HepG2 (cell line): ENCODE measurements at regions not wholly inside any gene's neighbourhood (a gene's known extent, or its start where the extent isn't known, plus 50 kb on each side); places are given as distances from the start of the nearest gene placed in this dataset.

ENCODE experiments used
- ATAC-seq: fragments of 200-7000 bp; cut with Tn5 transposase; 3 replicates; pipeline ENCODE4 v1.9.1; 2020; ENCODE audit warnings: mild to moderate bottlenecking, moderate library complexity
- BruUV-seq: library from RNA; stranded (reverse); fragments of 400-500 nt; replicated peaks from 2 replicates; lab custom pipeline; 2021; lab: Mats Ljungman, UMichigan
- CTCF ChIA-PET: fragments of 300-600 bp; formaldehyde crosslinking; extraction: SDS; loops from one replicate; lab custom pipeline; 2021; ENCODE audit warnings: low total read pairs, inconsistent platforms, low intra/inter-chr PET ratio; lab: Yijun Ruan, JAX
- POLR2A ChIA-PET: fragments of 350-600 bp; sonication (Branson Sonifier 250); formaldehyde crosslinking; loops from one replicate; lab custom pipeline; 2020; ENCODE audit warnings: antibody characterized with exemption, inconsistent platforms; lab: Yijun Ruan, JAX
- DNase-seq: peaks from one replicate; pipeline ENCODE4 v3.0.0-alpha.2; 2015; ENCODE audit warnings: low spot score
- FAIRE-seq: peaks from 3 replicates; lab custom pipeline; 2011; peaks lifted over from hg19 to GRCh38; lab: Jason Lieb, UNC
- H2AFZ ChIP-seq: one replicate; pipeline ENCODE4 v1.6.1; 2011; ENCODE audit warnings: low read length, inconsistent platforms
- H3K27ac ChIP-seq: fragments of 300-600 bp; 3 replicates; pipeline ENCODE4 v1.8.0; 2011; ENCODE audit warnings: mixed run types, mild to moderate bottlenecking, mixed read lengths, low read length, inconsistent platforms; ENCODE audit not compliant: insufficient read depth; ENCODE audit errors: extremely low read length
- H3K27me3 ChIP-seq, 2 experiments: fragments of 200-600 bp in 1 of 2; 2 replicates in 1 of 2; 3 replicates in 1 of 2; pipeline versions ENCODE4 v1.6.0 to v1.8.0; 2011; ENCODE audit warnings: low read length in 2 of 2, mild to moderate bottlenecking in 2 of 2, moderate library complexity in 2 of 2, inconsistent platforms in 1 of 2; ENCODE audit not compliant: insufficient read depth in 2 of 2, control insufficient read depth in 1 of 2
- H3K36me3 ChIP-seq, 2 experiments: fragments of 200-600 bp in 1 of 2; replicated peaks in 1 of 2; 2 replicates in 1 of 2; 3 replicates in 1 of 2; pipeline versions ENCODE4 v1.5.1 to v1.8.0; 2011; ENCODE audit warnings: low read length in 2 of 2, inconsistent platforms in 1 of 2; ENCODE audit not compliant: insufficient read depth in 2 of 2, control insufficient read depth in 1 of 2
- H3K4me1 ChIP-seq: 2 replicates; pipeline ENCODE4 v1.5.1; 2012; ENCODE audit warnings: low read length, inconsistent platforms; ENCODE audit not compliant: insufficient read depth
- H3K4me2 ChIP-seq: 2 replicates; pipeline ENCODE4 v1.6.0; 2011; ENCODE audit warnings: low read depth, low read length, inconsistent platforms
- H3K4me3 ChIP-seq, 3 experiments: fragments of 200-600 bp in 1 of 3; sonication (generic), shearing (Covaris generic) in 1 of 3; replicated peaks in 1 of 3; 2 replicates each; pipeline ENCODE4 v1.5.1; 2011 to 2016; ENCODE audit warnings: low read length in 3 of 3, inconsistent platforms in 2 of 3, low read depth in 2 of 3, mild to moderate bottlenecking in 2 of 3, control low read depth in 1 of 3, mixed read lengths in 1 of 3; ENCODE audit not compliant: insufficient read depth in 1 of 3
- H3K79me2 ChIP-seq: one replicate; pipeline ENCODE4 v1.6.1; 2011; ENCODE audit warnings: low read length, inconsistent platforms; ENCODE audit not compliant: insufficient read depth
- H3K9ac ChIP-seq: 2 replicates; pipeline ENCODE4 v1.6.0; 2011; ENCODE audit warnings: mild to moderate bottlenecking, low read depth, low read length, inconsistent platforms; ENCODE audit not compliant: insufficient read depth
- H3K9me3 ChIP-seq: 2 replicates; pipeline ENCODE4 v1.5.1; 2012; ENCODE audit warnings: mild to moderate bottlenecking, low read length
- H4K20me1 ChIP-seq: 2 replicates; pipeline ENCODE4 v1.6.0; 2011; ENCODE audit warnings: inconsistent platforms, mild to moderate bottlenecking, low read length, moderate library complexity; ENCODE audit not compliant: insufficient read depth
- FOXK2 ChIP-seq: fragments of 450-650 bp; IDR thresholded peaks from 2 replicates; pipeline ENCODE4 v1.6.1; 2016
- GPN1 ChIP-seq: sonication (generic); formaldehyde crosslinking; IDR thresholded peaks from 2 replicates; pipeline ENCODE4 v1.5.1; 2020; ENCODE audit warnings: missing genetic modification reagents, borderline replicate concordance
- HOXA9 ChIP-seq: sonication (generic); formaldehyde crosslinking; IDR thresholded peaks from 2 replicates; pipeline ENCODE4 v1.8.1; 2022; ENCODE audit warnings: missing genetic modification reagents, mild to moderate bottlenecking, moderate library complexity, borderline replicate concordance
- ONECUT2 ChIP-seq: sonication (generic); formaldehyde crosslinking; IDR thresholded peaks from 2 replicates; pipeline ENCODE4 v1.4.0; 2020; ENCODE audit warnings: missing genetic modification reagents
- PAX8 ChIP-seq: sonication (generic); formaldehyde crosslinking; IDR thresholded peaks from 2 replicates; pipeline ENCODE4 v1.8.0; 2022; ENCODE audit warnings: mild to moderate bottlenecking, missing genetic modification reagents, borderline replicate concordance
- PITX1 ChIP-seq: sonication (generic); formaldehyde crosslinking; IDR thresholded peaks from 2 replicates; pipeline ENCODE4 v1.5.1; 2020; ENCODE audit warnings: mild to moderate bottlenecking, missing genetic modification reagents
- PRDM10 ChIP-seq: sonication (generic); formaldehyde crosslinking; IDR thresholded peaks from 2 replicates; pipeline ENCODE4 v1.4.0; 2020; ENCODE audit warnings: low read depth, missing genetic modification reagents
- RCOR2 ChIP-seq: IDR thresholded peaks from 2 replicates; pipeline ENCODE4 v1.6.1; 2016; ENCODE audit warnings: missing biosample characterization, missing genetic modification reagents
- ZNF552 ChIP-seq: sonication (generic); formaldehyde crosslinking; IDR thresholded peaks from 2 replicates; pipeline ENCODE4 v1.9.0; 2022; ENCODE audit warnings: missing genetic modification reagents, mild to moderate bottlenecking, borderline replicate concordance
- ZNF614 ChIP-seq: IDR thresholded peaks from 2 replicates; pipeline ENCODE4 v1.6.1; 2018; ENCODE audit warnings: missing biosample characterization, missing genetic modification reagents, inconsistent platforms, borderline replicate concordance
- ZNF7 ChIP-seq: IDR thresholded peaks from 2 replicates; pipeline ENCODE4 v1.6.1; 2016; ENCODE audit warnings: missing biosample characterization, missing genetic modification reagents
- ZNF746 ChIP-seq: sonication (generic); formaldehyde crosslinking; IDR thresholded peaks from 2 replicates; pipeline ENCODE4 v1.8.0; 2022; ENCODE audit warnings: mild to moderate bottlenecking, missing genetic modification reagents
- ZNF792 ChIP-seq: IDR thresholded peaks from 2 replicates; pipeline ENCODE4 v1.6.1; 2016
- WGBS: methylation state at CpG from one replicate; pipeline ENCODE4 v1.1.6; 2017; ENCODE audit warnings: low lambda C conversion rate; 5-methylcytosine and 5-hydroxymethylcytosine counted together
- in situ Hi-C: cut with HindIII; loops from 2 replicates; pipeline ENCODE4 v1.10.0; 2017; ENCODE audit warnings: low pct_unique_long_range_greater_than_20kb; ENCODE audit not compliant: extremely low pct_ligation_motif_present
- intact Hi-C: fragments of 100-400 bp; cut with micrococcal nuclease; formaldehyde crosslinking; loops from one replicate; pipeline ENCODE4 v1.10.0; 2022; ENCODE audit not compliant: unreplicated experiment
- TF ChIP-seq, protein P1 (sequence below): sonication (generic); formaldehyde crosslinking; conservative IDR thresholded peaks from 2 replicates; pipeline ENCODE4 v1.8.0; 2022; ENCODE audit warnings: mild to moderate bottlenecking, moderate library complexity, missing genetic modification reagents

DNA sequence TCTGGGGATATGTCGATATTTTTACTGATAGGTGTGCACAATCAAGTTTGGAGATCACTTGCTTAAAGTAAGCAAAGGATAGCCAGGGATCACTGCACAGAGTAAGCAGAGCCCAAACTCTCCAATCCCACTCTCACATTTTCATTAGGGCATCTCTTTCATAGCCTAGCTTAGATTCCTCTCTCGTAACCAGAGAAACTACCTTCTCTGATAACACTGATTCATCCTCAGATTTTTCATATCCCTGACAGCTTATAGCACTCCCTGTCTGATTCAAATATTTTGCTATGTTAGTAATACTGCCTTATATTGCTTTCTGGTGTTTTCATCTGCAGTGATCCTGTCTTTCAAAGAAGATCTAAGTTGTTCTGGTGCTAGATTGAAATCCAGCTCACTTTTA is 123.7 kb downstream of the CBLL2 start:
- DNase-seq = no peak
- Histone ChIP-seq H3K4me2 (no peak overlapping the region), H3K4me3 (no peak overlapping the region), H4K20me1 (no peaks in the 10 kb centered on the region), H3K27ac (no peak overlapping the region), H3K79me2 (no peaks in the 10 kb centered on the region), H3K9me3 (no peaks in the 10 kb centered on the region), H3K27me3 (no peaks in the 10 kb centered on the region), H2AFZ (no peak overlapping the region), H3K4me1 (no peaks in the 10 kb centered on the region), H3K9ac (no peak overlapping the region), H3K36me3 (no peaks in the 10 kb centered on the region)
- ChIA-PET POLR2A (no interaction called here), CTCF (no interaction called here)
- no peak for ATAC-seq
- in situ Hi-C loops = no loop called here
- no peak for TF ChIP-seq FOXK2
- TF ChIP-seq ZNF7 (CRISPR knock-in tag) = no peak
- TF ChIP-seq HOXA9 (CRISPR knock-in tag) = no peak
- no peak for TF ChIP-seq ZNF746 (CRISPR knock-in tag)
- TF ChIP-seq PAX8 = no peak
- no peak for TF ChIP-seq ZNF614 (CRISPR knock-in tag)
- TF ChIP-seq PITX1 (CRISPR knock-in tag) = no peak
- no peak for TF ChIP-seq RCOR2
- TF ChIP-seq GPN1 = no peak
- no peak for TF ChIP-seq ZNF552 (CRISPR knock-in tag)
- TF ChIP-seq, protein P1, sequence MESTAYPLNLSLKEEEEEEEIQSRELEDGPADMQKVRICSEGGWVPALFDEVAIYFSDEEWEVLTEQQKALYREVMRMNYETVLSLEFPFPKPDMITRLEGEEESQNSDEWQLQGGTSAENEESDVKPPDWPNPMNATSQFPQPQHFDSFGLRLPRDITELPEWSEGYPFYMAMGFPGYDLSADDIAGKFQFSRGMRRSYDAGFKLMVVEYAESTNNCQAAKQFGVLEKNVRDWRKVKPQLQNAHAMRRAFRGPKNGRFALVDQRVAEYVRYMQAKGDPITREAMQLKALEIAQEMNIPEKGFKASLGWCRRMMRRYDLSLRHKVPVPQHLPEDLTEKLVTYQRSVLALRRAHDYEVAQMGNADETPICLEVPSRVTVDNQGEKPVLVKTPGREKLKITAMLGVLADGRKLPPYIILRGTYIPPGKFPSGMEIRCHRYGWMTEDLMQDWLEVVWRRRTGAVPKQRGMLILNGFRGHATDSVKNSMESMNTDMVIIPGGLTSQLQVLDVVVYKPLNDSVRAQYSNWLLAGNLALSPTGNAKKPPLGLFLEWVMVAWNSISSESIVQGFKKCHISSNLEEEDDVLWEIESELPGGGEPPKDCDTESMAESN = no peak
- TF ChIP-seq ONECUT2 (CRISPR knock-in tag) = no peak
- TF ChIP-seq ZNF792 (CRISPR knock-in tag) = no peak
- TF ChIP-seq PRDM10 (CRISPR knock-in tag) = no peak
- intact Hi-C loops = no loop called here
- FAIRE-seq = no peak
- no TSS peak for BruUV-seq
- 0% methylated on average over 2 of the region's 2 CpGs for WGBS
